ENCODE measurements at regions not wholly inside any gene's neighbourhood (a gene's known extent, or its start where the extent isn't known, plus 50 kb on each side); places are given as distances from the start of the nearest gene placed in this dataset.

- Histone ChIP-seq H3K4me1 (ENCODE audit: low read depth) (no peaks in the 10 kb centered on the region), H3K9me3 (peaks cover 7% of the 10 kb centered on the region), H3K4me3 (no peak overlapping the region), H3K36me3 (ENCODE audit: low read depth) (no peaks in the 10 kb centered on the region)
- ATAC-seq (no peak), DNase-seq (no peak)
- no peak for TF ChIP-seq CTCF (IDR thresholded peaks at IDR 0.05)
- intact Hi-C loops (cut with DNase I, micrococcal nuclease), result no loop called here
These were observed 392.7 kb upstream of the SLC8A1 start for GRCh38 chr2:40844353-40845277.

- intact Hi-C loops (cut with DNase I, micrococcal nuclease), result no loop called here
- H3K4me3 ChIP-seq, result no peak overlapping the region
- peaks cover 10% of the 10 kb centered on the region for H3K9me3 ChIP-seq
- H3K36me3 ChIP-seq (ENCODE audit: low read depth), result no peaks in the 10 kb centered on the region
- no peak for DNase-seq
- ATAC-seq, result no peak
- no peak for TF ChIP-seq CTCF (IDR thresholded peaks at IDR 0.05)
- no peaks in the 10 kb centered on the region for H3K4me1 ChIP-seq (ENCODE audit: low read depth)
These were observed 399.8 kb upstream of the SLC8A1 start for GRCh38 chr2:40851661-40852060.

GRCh38 chr2:40859617-40860016, 407.7 kb upstream of the SLC8A1 start:
- no peak for TF ChIP-seq CTCF (IDR thresholded peaks at IDR 0.05)
- Histone ChIP-seq H3K4me1 (ENCODE audit: low read depth) (no peaks in the 10 kb centered on the region), H3K9me3 (peaks cover 14% of the 10 kb centered on the region), H3K36me3 (ENCODE audit: low read depth) (no peaks in the 10 kb centered on the region), H3K4me3 (no peak overlapping the region)
- intact Hi-C loops (cut with DNase I, micrococcal nuclease), result no loop called here
- DNase-seq (no peak), ATAC-seq (no peak)

GRCh38 chr2:40867829-40868228, 415.9 kb upstream of the SLC8A1 start:
- no peak for TF ChIP-seq CTCF (IDR thresholded peaks at IDR 0.05)
- ATAC-seq (no peak), DNase-seq (no peak)
- Histone ChIP-seq H3K36me3 (ENCODE audit: low read depth) (no peaks in the 10 kb centered on the region), H3K4me3 (no peak overlapping the region), H3K9me3 (peaks cover 2% of the 10 kb centered on the region), H3K4me1 (ENCODE audit: low read depth) (no peaks in the 10 kb centered on the region)
- intact Hi-C loops (cut with DNase I, micrococcal nuclease), result no loop called here

GRCh38 chr2:40872580-40872979, 420.7 kb upstream of the SLC8A1 start:
- intact Hi-C loops (cut with DNase I, micrococcal nuclease), result no loop called here

More at GRCh38 chr2:40872580-40872979, 420.7 kb upstream of the SLC8A1 start:
- H3K9me3 ChIP-seq, result no peaks in the 10 kb centered on the region
- no peak for DNase-seq
- H3K36me3 ChIP-seq (ENCODE audit: low read depth), result no peaks in the 10 kb centered on the region
- no peak for ATAC-seq
- no peak for TF ChIP-seq CTCF (IDR thresholded peaks at IDR 0.05)
- H3K4me1 ChIP-seq (ENCODE audit: low read depth), result no peaks in the 10 kb centered on the region
- no peak overlapping the region for H3K4me3 ChIP-seq
